Left ventricle myocardium inferior (tissue), 1 donor: ENCODE measurements at regions not wholly inside any gene's neighbourhood (a gene's known extent, or its start where the extent isn't known, plus 50 kb on each side); places are given as distances from the start of the nearest gene placed in this dataset.

Experiments used
- DNase-seq: peaks from one replicate; pipeline ENCODE4 v3.0.0-alpha.2; 2020
- H3K27ac ChIP-seq: fragments of 200-600 bp; replicated peaks from 2 replicates; pipeline ENCODE4 v1.8.0; 2021
- H3K27me3 ChIP-seq: fragments of 200-600 bp; 2 replicates; pipeline ENCODE4 v1.8.0; 2021; ENCODE audit warnings: low read depth
- H3K36me3 ChIP-seq: fragments of 200-600 bp; 2 replicates; pipeline ENCODE4 v1.8.0; 2021
- H3K4me1 ChIP-seq: fragments of 200-600 bp; 2 replicates; pipeline ENCODE4 v1.8.0; 2021
- H3K4me3 ChIP-seq: fragments of 200-600 bp; 2 replicates; pipeline ENCODE4 v1.8.0; 2021; ENCODE audit warnings: mild to moderate bottlenecking, moderate library complexity
- H3K9me3 ChIP-seq: fragments of 200-600 bp; replicated peaks from 2 replicates; pipeline ENCODE4 v1.8.0; 2021
- CTCF ChIP-seq: fragments of 200-600 bp; IDR thresholded peaks from 2 replicates; pipeline ENCODE4 v1.8.0; 2021; ENCODE audit warnings: antibody characterized with exemption, mild to moderate bottlenecking, borderline replicate concordance
- intact Hi-C: fragments of 100-400 bp; cut with micrococcal nuclease; formaldehyde crosslinking; loops from one replicate; pipeline ENCODE4 v1.11.0; 2022
- donor health status: DM: no; HTN: yes; CAD: no; lungs with severe emphysema.

GRCh38 chr4:171025776-171026175 lies 787.4 kb upstream of the GALNTL6 start:
- no peaks in the 10 kb centered on the region for H3K4me1 ChIP-seq
- TF ChIP-seq CTCF = no peak
- no peak for DNase-seq
- peaks cover 16% of the 10 kb centered on the region for H3K9me3 ChIP-seq
- H3K36me3 ChIP-seq = no peaks in the 10 kb centered on the region
- H3K27ac ChIP-seq = no peak overlapping the region
- no peak overlapping the region for H3K4me3 ChIP-seq
- intact Hi-C loops = no loop called here
- no peaks in the 10 kb centered on the region for H3K27me3 ChIP-seq

GRCh38 chr4:171025343-171025742 lies 787.9 kb upstream of the GALNTL6 start:
- Histone ChIP-seq H3K4me1 (no peaks in the 10 kb centered on the region), H3K4me3 (no peak overlapping the region), H3K36me3 (no peaks in the 10 kb centered on the region), H3K27me3 (no peaks in the 10 kb centered on the region), H3K9me3 (peaks cover 16% of the 10 kb centered on the region), H3K27ac (no peak overlapping the region)
- intact Hi-C loops = no loop called here
- DNase-seq = no peak
- TF ChIP-seq CTCF = no peak

GRCh38 chr4:171024720-171025303 lies 788.4 kb upstream of the GALNTL6 start:
- Histone ChIP-seq H3K27ac (no peak overlapping the region), H3K27me3 (no peaks in the 10 kb centered on the region), H3K9me3 (peaks cover 13% of the 10 kb centered on the region), H3K36me3 (no peaks in the 10 kb centered on the region), H3K4me3 (no peak overlapping the region), H3K4me1 (no peaks in the 10 kb centered on the region)
- intact Hi-C loops = no loop called here
- TF ChIP-seq CTCF = no peak
- no peak for DNase-seq

- no peak overlapping the region for H3K4me3 ChIP-seq
- H3K9me3 ChIP-seq = no peaks in the 10 kb centered on the region
- H3K27ac ChIP-seq = no peak overlapping the region
- DNase-seq = no peak
- no peaks in the 10 kb centered on the region for H3K36me3 ChIP-seq
- no peak for TF ChIP-seq CTCF
- H3K27me3 ChIP-seq = no peaks in the 10 kb centered on the region
- intact Hi-C loops = no loop called here
- H3K4me1 ChIP-seq = no peaks in the 10 kb centered on the region
These were observed 790.4 kb upstream of the GALNTL6 start for GRCh38 chr4:171022824-171023230.

- no peaks in the 10 kb centered on the region for H3K36me3 ChIP-seq
- no peaks in the 10 kb centered on the region for H3K27me3 ChIP-seq
- no peaks in the 10 kb centered on the region for H3K9me3 ChIP-seq
- no peak for DNase-seq
- no peak overlapping the region for H3K4me3 ChIP-seq
- intact Hi-C loops = no loop called here
- TF ChIP-seq CTCF = no peak
- H3K4me1 ChIP-seq = no peaks in the 10 kb centered on the region
- H3K27ac ChIP-seq = no peak overlapping the region
These were observed 795.6 kb upstream of the GALNTL6 start for GRCh38 chr4:171017593-171017992.
